T-helper 1 cell (primary cell): ENCODE measurements at regions not wholly inside any gene's neighbourhood (a gene's known extent, or its start where the extent isn't known, plus 50 kb on each side); places are given as distances from the start of the nearest gene placed in this dataset.
A peak's percentile ranks its signal among the peaks of the same experiment; 100 is the strongest.
"Not testable (repeated sequence)": the region's sequence is repeated elsewhere in the genome, so short reads cannot be mapped to it uniquely, and the experiment has no call there.

Experiments
- DNase-seq, 5 donors: peaks; one replicate each; pipeline ENCODE4 v3.0.0-alpha.2; 2012 to 2020

- DNase-seq = no peak
Observed at GRCh38 chr7:142439739-142440138, 181.9 kb upstream of the PRSS58 start.

GRCh38 chr7:142438923-142439515 lies 181.2 kb upstream of the PRSS58 start:
- no peak for DNase-seq

- peak in 2 of 5 donors; percentile 14 to 24 for DNase-seq
Observed at GRCh38 chr7:142438235-142438922, 180.5 kb upstream of the PRSS58 start.

- no peak for DNase-seq
Observed at GRCh38 chr7:142437741-142438140, 179.9 kb upstream of the PRSS58 start.

GRCh38 chr7:142436601-142437000 lies 178.7 kb upstream of the PRSS58 start:
- no peak for DNase-seq

- DNase-seq = not testable (repeated sequence)
Observed at GRCh38 chr7:142435606-142436005, 177.7 kb upstream of the PRSS58 start.

GRCh38 chr7:142434666-142435167 lies 176.9 kb upstream of the PRSS58 start:
- DNase-seq = no peak

- not testable (repeated sequence) for DNase-seq
Observed at GRCh38 chr7:142434133-142434532, 176.3 kb upstream of the PRSS58 start.

GRCh38 chr7:142432377-142432776 lies 174.5 kb upstream of the PRSS58 start:
- no peak for DNase-seq

GRCh38 chr7:142431491-142431890 lies 173.6 kb upstream of the PRSS58 start:
- DNase-seq = no peak

GRCh38 chr7:142428094-142428493 lies 170.2 kb upstream of the PRSS58 start:
- no peak for DNase-seq

GRCh38 chr7:142425281-142425680 lies 167.4 kb upstream of the PRSS58 start:
- no peak for DNase-seq

GRCh38 chr7:142422621-142423020 lies 164.8 kb upstream of the PRSS58 start:
- no peak for DNase-seq

- no peak for DNase-seq
Observed at GRCh38 chr7:142420554-142421362, 162.9 kb upstream of the PRSS58 start.

GRCh38 chr7:142418326-142418725 lies 160.5 kb upstream of the PRSS58 start:
- no peak for DNase-seq

GRCh38 chr7:142414915-142415314 lies 157.1 kb upstream of the PRSS58 start:
- no peak for DNase-seq

- no peak for DNase-seq
Observed at GRCh38 chr7:142414135-142414534, 156.3 kb upstream of the PRSS58 start.

GRCh38 chr7:142413280-142414000 lies 155.6 kb upstream of the PRSS58 start:
- DNase-seq = no peak

GRCh38 chr7:142412551-142413193 lies 154.8 kb upstream of the PRSS58 start:
- peak in 4 of 5 donors; percentile 5 to 40 (median 22) for DNase-seq

- DNase-seq = no peak
Observed at GRCh38 chr7:142409471-142409870, 151.6 kb upstream of the PRSS58 start.

GRCh38 chr7:142408794-142409193 lies 150.9 kb upstream of the PRSS58 start:
- DNase-seq = no peak

- DNase-seq = no peak
Observed at GRCh38 chr7:142407939-142408570, 150.2 kb upstream of the PRSS58 start.
